DND-41 (cell line): ENCODE measurements at regions not wholly inside any gene's neighbourhood (a gene's known extent, or its start where the extent isn't known, plus 50 kb on each side); places are given as distances from the start of the nearest gene placed in this dataset.
A peak's percentile ranks its signal among the peaks of the same experiment; 100 is the strongest.

Experiments
- EZH2 ChIP-seq: IDR thresholded peaks from 3 replicates; pipeline ENCODE4 v1.6.1; 2012; ENCODE audit warnings: borderline replicate concordance, low read depth, mild to moderate bottlenecking, moderate library complexity, low read length, inconsistent platforms; ENCODE audit not compliant: severe bottlenecking
- TF ChIP-seq, protein P1 (sequence below): IDR thresholded peaks from 2 replicates; pipeline ENCODE4 v1.5.1; 2012; ENCODE audit warnings: borderline replicate concordance, low read length, moderate library complexity, mild to moderate bottlenecking; ENCODE audit not compliant: poor library complexity, severe bottlenecking; ENCODE audit errors: extremely low read depth

DNA sequence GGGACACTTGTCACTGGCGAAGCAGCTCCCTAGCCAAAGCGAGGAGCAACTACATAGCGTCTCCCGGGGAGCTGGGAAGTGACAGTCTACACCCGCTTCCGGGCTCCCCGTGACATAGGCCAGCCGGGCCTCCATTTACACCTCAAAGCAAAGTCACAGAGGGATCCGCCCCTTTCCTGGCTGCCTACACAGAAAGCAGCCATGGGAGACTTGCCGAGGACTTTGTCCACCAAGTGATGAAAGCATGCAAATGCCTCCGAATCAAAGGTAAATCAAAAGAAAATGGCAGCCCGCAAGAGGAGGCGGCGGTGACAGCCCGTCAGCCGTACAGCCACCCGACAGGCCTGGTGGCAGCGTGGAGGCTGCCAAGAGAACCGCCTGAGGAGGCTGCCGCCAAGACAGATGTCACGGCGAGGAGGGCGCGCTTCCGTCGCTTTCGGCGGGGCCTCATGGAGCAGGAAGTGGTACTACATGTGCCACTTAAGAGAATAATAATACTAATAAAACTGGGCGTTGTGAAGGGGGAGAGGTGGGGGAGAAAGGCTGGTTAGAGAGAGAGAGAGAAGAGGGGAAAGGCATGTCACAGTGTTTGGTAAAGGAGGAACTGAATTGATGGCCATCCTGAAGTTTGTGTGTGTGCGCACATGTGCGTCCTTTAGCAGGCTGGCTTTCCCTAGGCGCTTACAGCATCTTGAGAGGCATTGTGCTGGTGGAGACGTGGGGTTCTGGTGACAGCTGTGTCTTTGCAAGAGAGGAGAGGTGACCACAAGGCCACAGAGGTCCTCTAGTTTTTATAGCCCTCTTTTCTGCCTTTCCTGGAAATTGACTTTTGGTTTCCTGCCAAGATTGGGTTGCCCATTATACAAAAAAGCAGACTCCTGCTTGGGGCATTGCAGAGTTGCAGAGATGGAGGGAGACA, 661.7 kb downstream of the VRK1 start:
- TF ChIP-seq, protein P1, sequence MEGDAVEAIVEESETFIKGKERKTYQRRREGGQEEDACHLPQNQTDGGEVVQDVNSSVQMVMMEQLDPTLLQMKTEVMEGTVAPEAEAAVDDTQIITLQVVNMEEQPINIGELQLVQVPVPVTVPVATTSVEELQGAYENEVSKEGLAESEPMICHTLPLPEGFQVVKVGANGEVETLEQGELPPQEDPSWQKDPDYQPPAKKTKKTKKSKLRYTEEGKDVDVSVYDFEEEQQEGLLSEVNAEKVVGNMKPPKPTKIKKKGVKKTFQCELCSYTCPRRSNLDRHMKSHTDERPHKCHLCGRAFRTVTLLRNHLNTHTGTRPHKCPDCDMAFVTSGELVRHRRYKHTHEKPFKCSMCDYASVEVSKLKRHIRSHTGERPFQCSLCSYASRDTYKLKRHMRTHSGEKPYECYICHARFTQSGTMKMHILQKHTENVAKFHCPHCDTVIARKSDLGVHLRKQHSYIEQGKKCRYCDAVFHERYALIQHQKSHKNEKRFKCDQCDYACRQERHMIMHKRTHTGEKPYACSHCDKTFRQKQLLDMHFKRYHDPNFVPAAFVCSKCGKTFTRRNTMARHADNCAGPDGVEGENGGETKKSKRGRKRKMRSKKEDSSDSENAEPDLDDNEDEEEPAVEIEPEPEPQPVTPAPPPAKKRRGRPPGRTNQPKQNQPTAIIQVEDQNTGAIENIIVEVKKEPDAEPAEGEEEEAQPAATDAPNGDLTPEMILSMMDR = peak; percentile 26
- no peak for TF ChIP-seq EZH2
